NCI-H510A (cell line): ENCODE measurements at regions not wholly inside any gene's neighbourhood (a gene's known extent, or its start where the extent isn't known, plus 50 kb on each side); places are given as distances from the start of the nearest gene placed in this dataset.
"Not testable (repeated sequence)": the region's sequence is repeated elsewhere in the genome, so short reads cannot be mapped to it uniquely, and the experiment has no call there.

Experiments
- DNase-seq: peaks from one replicate; lab custom pipeline; 2025; lab: John Stamatoyannopoulos, UW

- DNase-seq = no peak
Measured at GRCh38 chr15:69601711-69602504, 149.3 kb downstream of the RPLP1 start.

- no peak for DNase-seq
Measured at GRCh38 chr15:69602921-69603320, 150.3 kb downstream of the RPLP1 start.

GRCh38 chr15:69603369-69604071 lies 150.9 kb downstream of the RPLP1 start:
- no peak for DNase-seq

- DNase-seq = peak; percentile 50
Measured at GRCh38 chr15:69604072-69604411, 151.4 kb downstream of the RPLP1 start.

GRCh38 chr15:69606144-69606543 lies 153.5 kb downstream of the RPLP1 start:
- DNase-seq = no peak

GRCh38 chr15:69606921-69607500 lies 154.4 kb downstream of the RPLP1 start:
- no peak for DNase-seq

GRCh38 chr15:69608661-69609060 lies 156.0 kb downstream of the RPLP1 start:
- no peak for DNase-seq

- no peak for DNase-seq
Measured at GRCh38 chr15:69609176-69609575, 156.6 kb downstream of the RPLP1 start.

GRCh38 chr15:69609776-69610175 lies 157.2 kb downstream of the RPLP1 start:
- no peak for DNase-seq

GRCh38 chr15:69610277-69610676 lies 157.7 kb downstream of the RPLP1 start:
- DNase-seq = no peak

- DNase-seq = no peak
Measured at GRCh38 chr15:69610858-69611257, 158.2 kb downstream of the RPLP1 start.

GRCh38 chr15:69612112-69612511 lies 159.5 kb downstream of the RPLP1 start:
- no peak for DNase-seq

- DNase-seq = no peak
Measured at GRCh38 chr15:69613182-69613581, 160.6 kb downstream of the RPLP1 start.

- no peak for DNase-seq
Measured at GRCh38 chr15:69613988-69614387, 161.4 kb downstream of the RPLP1 start.

GRCh38 chr15:69615736-69616135 lies 163.1 kb downstream of the RPLP1 start:
- DNase-seq = no peak

- DNase-seq = no peak
Measured at GRCh38 chr15:69616558-69616957, 163.9 kb downstream of the RPLP1 start.

- DNase-seq = not testable (repeated sequence)
Measured at GRCh38 chr15:69617144-69617543, 164.5 kb downstream of the RPLP1 start.

GRCh38 chr15:69623392-69624154 lies 171.0 kb downstream of the RPLP1 start:
- no peak for DNase-seq

- no peak for DNase-seq
Measured at GRCh38 chr15:69624155-69624520, 171.5 kb downstream of the RPLP1 start.

GRCh38 chr15:69624816-69625215 lies 172.2 kb downstream of the RPLP1 start:
- no peak for DNase-seq

- DNase-seq = no peak
Measured at GRCh38 chr15:69625328-69625727, 172.7 kb downstream of the RPLP1 start.
